ENCODE measurements at regions not wholly inside any gene's neighbourhood (a gene's known extent, or its start where the extent isn't known, plus 50 kb on each side); places are given as distances from the start of the nearest gene placed in this dataset.

DNA sequence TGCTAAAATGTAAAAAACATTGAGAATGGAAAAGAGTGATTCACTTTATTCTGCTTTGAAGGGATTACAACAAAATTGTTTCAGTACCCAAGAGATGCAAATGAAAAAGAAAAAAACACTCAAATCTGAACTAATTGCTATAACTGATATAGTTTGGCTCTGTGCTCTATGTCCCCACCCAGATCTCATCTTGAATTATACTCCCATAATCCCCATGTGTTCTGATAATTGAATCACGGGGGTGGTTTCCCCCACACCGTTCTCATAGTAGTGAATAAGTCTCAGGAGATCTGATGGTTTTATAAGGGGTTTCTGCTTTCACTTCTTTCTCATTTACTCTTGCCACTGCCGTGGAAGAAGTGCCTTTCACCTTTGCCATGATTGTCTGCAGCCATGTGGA, 213.6 kb upstream of the GALNTL6 start:
- TF ChIP-seq, protein P1, sequence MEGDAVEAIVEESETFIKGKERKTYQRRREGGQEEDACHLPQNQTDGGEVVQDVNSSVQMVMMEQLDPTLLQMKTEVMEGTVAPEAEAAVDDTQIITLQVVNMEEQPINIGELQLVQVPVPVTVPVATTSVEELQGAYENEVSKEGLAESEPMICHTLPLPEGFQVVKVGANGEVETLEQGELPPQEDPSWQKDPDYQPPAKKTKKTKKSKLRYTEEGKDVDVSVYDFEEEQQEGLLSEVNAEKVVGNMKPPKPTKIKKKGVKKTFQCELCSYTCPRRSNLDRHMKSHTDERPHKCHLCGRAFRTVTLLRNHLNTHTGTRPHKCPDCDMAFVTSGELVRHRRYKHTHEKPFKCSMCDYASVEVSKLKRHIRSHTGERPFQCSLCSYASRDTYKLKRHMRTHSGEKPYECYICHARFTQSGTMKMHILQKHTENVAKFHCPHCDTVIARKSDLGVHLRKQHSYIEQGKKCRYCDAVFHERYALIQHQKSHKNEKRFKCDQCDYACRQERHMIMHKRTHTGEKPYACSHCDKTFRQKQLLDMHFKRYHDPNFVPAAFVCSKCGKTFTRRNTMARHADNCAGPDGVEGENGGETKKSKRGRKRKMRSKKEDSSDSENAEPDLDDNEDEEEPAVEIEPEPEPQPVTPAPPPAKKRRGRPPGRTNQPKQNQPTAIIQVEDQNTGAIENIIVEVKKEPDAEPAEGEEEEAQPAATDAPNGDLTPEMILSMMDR (conservative IDR thresholded peaks at IDR 0.05; ENCODE audit: low read depth, low read length), result no peak
- no peak for TF ChIP-seq EZH2 (IDR thresholded peaks at IDR 0.05; ENCODE audit: low read length, unreplicated experiment)
